Stomach (tissue), 8 donors: ENCODE measurements at regions not wholly inside any gene's neighbourhood (a gene's known extent, or its start where the extent isn't known, plus 50 kb on each side); places are given as distances from the start of the nearest gene placed in this dataset.

Experiments used
- DNase-seq, 2 donors: peaks; one replicate each; pipeline versions ENCODE4 v3.0.0 to v3.0.0-alpha.2; 2013 to 2019
- H3K27ac ChIP-seq, 5 donors: fragments of 200-600 bp in 4 of 5; sonication (generic) in 4 of 5; one replicate each; pipeline ENCODE4 v1.5.1; 2013 to 2019; ENCODE audit warnings: mild to moderate bottlenecking in 1 of 5, moderate library complexity in 1 of 5
- H3K27me3 ChIP-seq, 3 donors: fragments of 200-600 bp; sonication (generic); one replicate each; pipeline ENCODE4 v1.5.1; 2017 to 2019; ENCODE audit warnings: mixed run types in 1 of 3
- H3K36me3 ChIP-seq, 4 donors: fragments of 200-600 bp; sonication (generic); 1 replicate in 3 of 4; 2 replicates in 1 of 4; pipeline ENCODE4 v1.5.1; 2016 to 2019
- H3K4me1 ChIP-seq, 4 donors: fragments of 200-600 bp; sonication (generic); one replicate each; pipeline ENCODE4 v1.5.1; 2016 to 2019
- H3K4me3 ChIP-seq, 4 donors: fragments of 200-600 bp; sonication (generic) in 3 of 4; one replicate each; pipeline ENCODE4 v1.5.1; 2016 to 2019; ENCODE audit warnings: mild to moderate bottlenecking in 1 of 4
- H3K9me3 ChIP-seq, 4 donors: fragments of 200-600 bp; sonication (generic); one replicate each; pipeline ENCODE4 v1.5.1; 2016 to 2019
- EP300 ChIP-seq: sonication (generic); formaldehyde crosslinking; IDR thresholded peaks from one replicate; pipeline ENCODE4 v1.6.1; 2017; ENCODE audit warnings: antibody characterized with exemption
- POLR2A ChIP-seq, 4 donors: fragments of 450-650 bp; IDR thresholded peaks; one replicate each; pipeline ENCODE4 v1.6.1; 2016; ENCODE audit warnings: antibody characterized with exemption in 4 of 4, control low read depth in 2 of 4, mild to moderate bottlenecking in 1 of 4, moderate library complexity in 1 of 4
- POLR2AphosphoS5 ChIP-seq, 3 donors: sonication (generic); formaldehyde crosslinking; IDR thresholded peaks; one replicate each; pipeline ENCODE4 v1.6.1; 2016; ENCODE audit warnings: antibody characterized with exemption in 3 of 3
- WGBS, 5 donors: extraction: QIAGEN DNeasy Blood & Tissue Kit in 3 of 5; methylation state at CpG; one replicate each; pipeline versions ENCODE4 v1.1.5 to v1.1.7; 2013 to 2018; 5-methylcytosine and 5-hydroxymethylcytosine counted together
- intact Hi-C: fragments of 100-400 bp; cut with DNase I; formaldehyde crosslinking; loops from one replicate; pipeline ENCODE4 v1.15.1; 2023; ENCODE audit warnings: low total_unique reads
- TF ChIP-seq, protein P1 (sequence below), 7 experiments: fragments of 450-650 bp in 4 of 7; fragments of 200-600 bp in 3 of 7; sonication (generic) in 3 of 7; IDR thresholded peaks; one replicate each; pipeline ENCODE4 v1.5.1; 2016 to 2019; ENCODE audit warnings: antibody characterized with exemption in 7 of 7, control low read depth in 2 of 7, mild to moderate bottlenecking in 1 of 7
- donor health status: healthy with polysubstance abuse.
- donor health status: Bipolar disorder and iron deficiency.
- donor health status: healthy.

DNA sequence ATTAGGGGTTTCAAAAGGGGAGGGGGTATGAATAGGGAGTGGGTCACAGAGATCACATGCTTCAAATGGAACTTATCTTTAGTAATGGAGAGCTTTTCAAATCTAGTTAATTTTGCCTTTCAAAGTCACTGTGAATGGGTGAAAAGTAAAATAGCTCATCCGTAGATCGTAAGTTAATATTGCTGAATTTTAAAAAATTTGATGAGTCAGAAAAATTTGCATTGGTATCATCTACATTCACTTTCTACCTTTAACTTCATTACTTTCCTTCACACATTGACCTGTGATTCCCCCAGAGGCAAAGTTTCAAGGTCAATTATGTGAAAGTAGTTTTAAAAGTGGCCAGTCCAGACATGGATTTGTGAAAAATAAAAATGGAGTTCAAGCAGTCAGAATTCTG is 139.0 kb upstream of the SLC35B3 start:
- TF ChIP-seq POLR2AphosphoS5 (IDR thresholded peaks at IDR 0.05) = no peak
- TF ChIP-seq EP300 = no peak
- TF ChIP-seq POLR2A (IDR thresholded peaks at IDR 0.05) = no peak
- TF ChIP-seq, protein P1, sequence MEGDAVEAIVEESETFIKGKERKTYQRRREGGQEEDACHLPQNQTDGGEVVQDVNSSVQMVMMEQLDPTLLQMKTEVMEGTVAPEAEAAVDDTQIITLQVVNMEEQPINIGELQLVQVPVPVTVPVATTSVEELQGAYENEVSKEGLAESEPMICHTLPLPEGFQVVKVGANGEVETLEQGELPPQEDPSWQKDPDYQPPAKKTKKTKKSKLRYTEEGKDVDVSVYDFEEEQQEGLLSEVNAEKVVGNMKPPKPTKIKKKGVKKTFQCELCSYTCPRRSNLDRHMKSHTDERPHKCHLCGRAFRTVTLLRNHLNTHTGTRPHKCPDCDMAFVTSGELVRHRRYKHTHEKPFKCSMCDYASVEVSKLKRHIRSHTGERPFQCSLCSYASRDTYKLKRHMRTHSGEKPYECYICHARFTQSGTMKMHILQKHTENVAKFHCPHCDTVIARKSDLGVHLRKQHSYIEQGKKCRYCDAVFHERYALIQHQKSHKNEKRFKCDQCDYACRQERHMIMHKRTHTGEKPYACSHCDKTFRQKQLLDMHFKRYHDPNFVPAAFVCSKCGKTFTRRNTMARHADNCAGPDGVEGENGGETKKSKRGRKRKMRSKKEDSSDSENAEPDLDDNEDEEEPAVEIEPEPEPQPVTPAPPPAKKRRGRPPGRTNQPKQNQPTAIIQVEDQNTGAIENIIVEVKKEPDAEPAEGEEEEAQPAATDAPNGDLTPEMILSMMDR (IDR thresholded peaks at IDR 0.05) = no peak
- DNase-seq = no peak
- H3K4me1 ChIP-seq = no peaks in the 10 kb centered on the region
- H3K27me3 ChIP-seq = no peaks in the 10 kb centered on the region
- H3K9me3 ChIP-seq = no peaks in the 10 kb centered on the region
- H3K27ac ChIP-seq = no peak overlapping the region
- intact Hi-C loops = no loop called here
- H3K4me3 ChIP-seq = no peak overlapping the region
- H3K36me3 ChIP-seq = no peaks in the 10 kb centered on the region
- WGBS, 5 donors = 95 to 100% (median 98%) methylated on average over 2 of the region's 2 CpGs

DNA sequence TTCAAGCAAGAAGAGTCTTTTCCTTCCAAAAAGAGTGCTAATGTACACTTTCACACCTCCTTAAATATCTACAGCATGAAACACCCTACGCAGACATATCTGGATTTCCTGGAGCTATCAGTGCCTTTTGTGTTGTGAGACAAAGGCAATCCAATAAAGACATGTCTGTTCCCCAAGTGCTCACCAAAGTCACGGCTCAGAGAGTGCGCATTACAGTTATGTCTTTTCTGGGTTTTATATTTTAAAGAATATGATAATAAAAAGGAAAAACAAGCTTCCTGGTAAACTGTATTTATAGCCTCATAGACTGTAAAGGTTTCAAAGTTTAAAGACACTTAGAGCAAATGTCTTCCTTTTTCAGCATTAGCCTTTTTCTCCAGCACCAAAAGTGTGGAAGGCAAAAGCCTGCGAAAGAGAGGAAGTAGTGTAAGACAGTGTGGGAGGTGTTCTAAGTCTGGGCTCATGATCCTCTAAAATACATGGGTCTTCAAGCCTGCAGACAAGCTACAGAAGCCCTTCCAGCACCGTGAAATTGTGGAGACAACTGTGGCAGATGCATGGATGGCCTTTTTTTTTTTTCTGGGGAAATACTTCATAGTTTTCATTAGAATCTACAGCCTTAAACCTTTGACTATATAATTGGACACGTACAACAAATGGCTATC is 135.0 kb upstream of the SLC35B3 start:
- no peaks in the 10 kb centered on the region for H3K27me3 ChIP-seq
- H3K4me3 ChIP-seq = no peak overlapping the region
- H3K4me1 ChIP-seq = no peaks in the 10 kb centered on the region
- H3K27ac ChIP-seq = no peak overlapping the region
- no peaks in the 10 kb centered on the region for H3K36me3 ChIP-seq
- no peak for TF ChIP-seq POLR2A (IDR thresholded peaks at IDR 0.05)
- TF ChIP-seq, protein P1 (IDR thresholded peaks at IDR 0.05) = no peak
- no peak for TF ChIP-seq POLR2AphosphoS5 (IDR thresholded peaks at IDR 0.05)
- no peak for TF ChIP-seq EP300
- 67 to 74% (median 70%) methylated on average over 6 of the region's 6 CpGs for WGBS, 5 donors
- no peak for DNase-seq
- intact Hi-C loops = no loop called here
- H3K9me3 ChIP-seq = no peaks in the 10 kb centered on the region

DNA sequence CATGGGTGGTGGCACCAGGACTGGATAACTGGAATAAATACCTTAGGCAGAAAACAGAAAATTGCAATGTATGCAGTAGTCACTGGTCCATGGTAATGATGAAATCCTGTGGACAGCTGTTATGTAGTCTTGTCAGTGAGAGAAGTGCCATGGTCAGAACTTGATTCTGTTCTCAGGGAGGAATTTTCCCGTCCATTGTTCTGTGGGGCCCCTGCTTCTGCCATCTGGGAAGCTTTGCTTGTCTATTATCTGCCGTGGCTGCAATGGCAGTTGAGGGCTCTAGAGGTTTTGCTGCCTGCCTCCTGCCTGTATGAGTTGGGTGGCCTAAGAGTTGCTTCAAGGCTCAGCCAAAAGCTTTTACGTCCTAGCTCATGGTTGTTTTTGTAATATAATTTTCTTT is 126.8 kb upstream of the SLC35B3 start:
- intact Hi-C loops = no loop called here
- WGBS, 5 donors = 59 to 77% (median 68%) methylated on average over 3 of the region's 3 CpGs

DNA sequence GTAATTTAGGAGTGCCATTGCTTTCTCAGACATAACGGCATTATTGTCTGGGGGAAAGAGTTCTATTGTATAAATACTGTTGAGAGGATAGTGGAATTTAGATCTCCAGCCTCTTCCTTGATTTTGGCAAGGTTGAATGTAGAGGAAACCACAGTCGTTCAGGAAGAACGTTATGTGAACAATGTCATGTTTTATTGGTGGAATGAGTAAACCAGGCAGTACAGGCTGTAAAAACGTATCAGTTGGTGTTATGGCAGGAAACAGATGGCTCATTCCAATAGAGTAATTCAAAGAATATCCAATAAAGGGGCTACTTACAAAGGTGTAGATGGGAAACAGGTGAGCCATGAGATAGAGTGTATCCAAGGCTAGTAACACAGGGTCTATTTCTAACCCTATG is 123.6 kb upstream of the SLC35B3 start:
- DNase-seq = no peak
- no peak overlapping the region for H3K27ac ChIP-seq
- TF ChIP-seq POLR2AphosphoS5 (IDR thresholded peaks at IDR 0.05) = no peak
- no peak for TF ChIP-seq EP300
- TF ChIP-seq, protein P1 (IDR thresholded peaks at IDR 0.05) = no peak
- no peak for TF ChIP-seq POLR2A (IDR thresholded peaks at IDR 0.05)
- no peaks in the 10 kb centered on the region for H3K36me3 ChIP-seq
- H3K27me3 ChIP-seq = no peaks in the 10 kb centered on the region
- 60 to 71% (median 63%) methylated on average over 4 of the region's 4 CpGs for WGBS, 5 donors
- intact Hi-C loops = no loop called here
- no peaks in the 10 kb centered on the region for H3K9me3 ChIP-seq
- no peaks in the 10 kb centered on the region for H3K4me1 ChIP-seq
- H3K4me3 ChIP-seq = no peak overlapping the region

More for the DNA sequence above, 126.8 kb upstream of the SLC35B3 start:
- Histone ChIP-seq H3K4me1 (no peaks in the 10 kb centered on the region), H3K9me3 (no peaks in the 10 kb centered on the region), H3K36me3 (no peaks in the 10 kb centered on the region), H3K27me3 (no peaks in the 10 kb centered on the region), H3K27ac (no peak overlapping the region), H3K4me3 (no peak overlapping the region)
- TF ChIP-seq, protein P1 (IDR thresholded peaks at IDR 0.05) = no peak
- TF ChIP-seq POLR2AphosphoS5 (IDR thresholded peaks at IDR 0.05) = no peak
- no peak for TF ChIP-seq EP300
- TF ChIP-seq POLR2A (IDR thresholded peaks at IDR 0.05) = no peak
- no peak for DNase-seq
